ENCODE measurements at regions not wholly inside any gene's neighbourhood (a gene's known extent, or its start where the extent isn't known, plus 50 kb on each side); places are given as distances from the start of the nearest gene placed in this dataset.
A peak's percentile ranks its signal among the peaks of the same experiment; 100 is the strongest.

- Histone ChIP-seq H3K36me3 (ENCODE audit: control insufficient read depth in 2 of 4, insufficient read depth in 4 of 4, low read length in 3 of 4) (no peaks in the 10 kb centered on the region), H2BK20ac (ENCODE audit: low read length) (no peak overlapping the region), H3K79me2 (ENCODE audit: control insufficient read depth in 1 of 2, insufficient read depth in 2 of 2, low read length in 2 of 2) (no peaks in the 10 kb centered on the region), H4K5ac (ENCODE audit: insufficient read length, low read depth, low read length) (no peak overlapping the region), H3K23ac (ENCODE audit: insufficient read length) (no peak overlapping the region), H3K14ac (ENCODE audit: insufficient read length) (no peak overlapping the region), H3K4me2 (ENCODE audit: insufficient read depth in 1 of 2, low read depth in 2 of 2, low read length in 2 of 2) (no peak overlapping the region), H2BK15ac (ENCODE audit: low read length) (no peak overlapping the region), H4K91ac (replicated peaks; ENCODE audit: insufficient read length, low read length) (no peak overlapping the region), H3K4ac (replicated peaks; ENCODE audit: insufficient read length, low read depth, low read length) (no peak overlapping the region), H3K56ac (replicated peaks; ENCODE audit: insufficient read length, low read depth, low read length) (no peak overlapping the region), H3K27ac (ENCODE audit: low read depth, low read length) (no peak overlapping the region), H3K4me3 (ENCODE audit: extremely low read depth in 1 of 4, insufficient read depth in 2 of 4, low read depth in 3 of 4, low read length in 4 of 4) (no peak overlapping the region), H3K9me3 (ENCODE audit: insufficient read depth in 2 of 2, low read depth in 1 of 2, low read length in 1 of 2) (no peaks in the 10 kb centered on the region), H2AK5ac (ENCODE audit: low read depth, low read length) (no peak overlapping the region), H3K18ac (ENCODE audit: extremely low read depth, low read length) (no peak overlapping the region), H3K23me2 (ENCODE audit: low read depth, low read length) (no peaks in the 10 kb centered on the region), H2BK12ac (ENCODE audit: low read depth, low read length) (no peak overlapping the region), H2AFZ (ENCODE audit: low read length) (peak overlapping the region; percentile 48; the same call in 1 of the 2 replicates), H3K27me3 (replicated peaks in 1 of 4; ENCODE audit: control insufficient read depth in 3 of 4, extremely low read depth in 1 of 4, insufficient read depth in 3 of 4, low read length in 3 of 4) (no peaks in the 10 kb centered on the region), H3K4me1 (replicated peaks in 1 of 4; ENCODE audit: control insufficient read depth in 3 of 4, insufficient read depth in 4 of 4, low read length in 3 of 4) (no peaks in the 10 kb centered on the region; a peak in 1 of 7 replicates), H4K8ac (ENCODE audit: extremely low read depth, insufficient read depth, low read length) (no peak overlapping the region), H2BK5ac (ENCODE audit: low read depth, low read length) (no peak overlapping the region), H2BK120ac (replicated peaks; ENCODE audit: low read depth, low read length) (no peak overlapping the region), H3K79me1 (ENCODE audit: low read depth, low read length) (no peaks in the 10 kb centered on the region), H3K9ac (replicated peaks in 1 of 4; ENCODE audit: extremely low read depth in 1 of 4, low read depth in 3 of 4, low read length in 3 of 4) (no peak overlapping the region), H4K20me1 (replicated peaks in 1 of 2; ENCODE audit: control insufficient read depth in 1 of 2, insufficient read depth in 2 of 2, low read length in 2 of 2) (no peaks in the 10 kb centered on the region)
- POLR2A ChIA-PET (ENCODE audit: partially characterized antibody): no interaction called here
- FAIRE-seq (no peak), DNase-seq (ENCODE audit: low read depth in 1 of 2, low spot score in 2 of 2) (no peak)
- 87% methylated on average over 2 of the region's 2 CpGs; no CpG with 5 or more reads in 1 of the 2 experiments for WGBS, 2 experiments (ENCODE audit: extremely low coverage in 1 of 2, insufficient coverage in 1 of 2, insufficient read length in 1 of 2, insufficient replicate concordance in 2 of 2, low coverage in 1 of 2, low lambda C conversion rate in 2 of 2, missing lambda C conversion rate in 1 of 2)
- CTCF ChIA-PET (ENCODE audit: partially characterized antibody): interaction anchor here (0.7 to 2.1 kb wide), 31 partner anchors 8 to 649 kb away, joined by 3 to 15 read pairs (median 3); no protein-coding TSS in a partner anchor
- TF ChIP-seq RAD21 (IDR thresholded peaks at IDR 0.05 in 1 of 2, conservative IDR thresholded peaks at IDR 0.05 in 1 of 2; ENCODE audit: low read depth in 2 of 2, low read length in 2 of 2) (peak in 1 of 2 experiments; percentile 13; a peak in 1 of 4 replicates), SP4 (IDR thresholded peaks at IDR 0.05; ENCODE audit: low read length) (no peak), CTCF (IDR thresholded peaks at IDR 0.05; ENCODE audit: control extremely low read depth in 1 of 3, insufficient read depth in 1 of 3, low read depth in 1 of 3, low read length in 3 of 3) (peak in 2 of 3 experiments; percentile 16 to 45; a peak in 2 of 4 replicates), GTF2F1 (IDR thresholded peaks at IDR 0.05; ENCODE audit: borderline replicate concordance, low read depth, low read length) (no peak), CHD2 (IDR thresholded peaks at IDR 0.05; ENCODE audit: low read length) (no peak)
Measured at GRCh38 chr5:100697970-100698369, 162.8 kb downstream of the FAM174A start.

All from H1 (cell line).